Loucy (cell line): ENCODE measurements at regions not wholly inside any gene's neighbourhood (a gene's known extent, or its start where the extent isn't known, plus 50 kb on each side); places are given as distances from the start of the nearest gene placed in this dataset.

Experiments used
- EZH2phosphoT487 ChIP-seq: fragments of 200-600 bp; IDR thresholded peaks from 2 replicates; pipeline ENCODE4 v1.6.1; 2018; ENCODE audit warnings: antibody characterized with exemption, mild to moderate bottlenecking, moderate library complexity, borderline replicate concordance
- TF ChIP-seq, protein P1 (sequence below): fragments of 200-600 bp; sonication (generic); conservative IDR thresholded peaks from 2 replicates; pipeline ENCODE4 v1.5.1; 2014; ENCODE audit warnings: mild to moderate bottlenecking, antibody characterized with exemption, low read length

GRCh38 chr18:40048253-40048652 is 1906.8 kb upstream of the PIK3C3 start:
- TF ChIP-seq, protein P1, sequence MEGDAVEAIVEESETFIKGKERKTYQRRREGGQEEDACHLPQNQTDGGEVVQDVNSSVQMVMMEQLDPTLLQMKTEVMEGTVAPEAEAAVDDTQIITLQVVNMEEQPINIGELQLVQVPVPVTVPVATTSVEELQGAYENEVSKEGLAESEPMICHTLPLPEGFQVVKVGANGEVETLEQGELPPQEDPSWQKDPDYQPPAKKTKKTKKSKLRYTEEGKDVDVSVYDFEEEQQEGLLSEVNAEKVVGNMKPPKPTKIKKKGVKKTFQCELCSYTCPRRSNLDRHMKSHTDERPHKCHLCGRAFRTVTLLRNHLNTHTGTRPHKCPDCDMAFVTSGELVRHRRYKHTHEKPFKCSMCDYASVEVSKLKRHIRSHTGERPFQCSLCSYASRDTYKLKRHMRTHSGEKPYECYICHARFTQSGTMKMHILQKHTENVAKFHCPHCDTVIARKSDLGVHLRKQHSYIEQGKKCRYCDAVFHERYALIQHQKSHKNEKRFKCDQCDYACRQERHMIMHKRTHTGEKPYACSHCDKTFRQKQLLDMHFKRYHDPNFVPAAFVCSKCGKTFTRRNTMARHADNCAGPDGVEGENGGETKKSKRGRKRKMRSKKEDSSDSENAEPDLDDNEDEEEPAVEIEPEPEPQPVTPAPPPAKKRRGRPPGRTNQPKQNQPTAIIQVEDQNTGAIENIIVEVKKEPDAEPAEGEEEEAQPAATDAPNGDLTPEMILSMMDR, result no peak
- TF ChIP-seq EZH2phosphoT487, result no peak
